Prostate gland (tissue), 2 donors: ENCODE measurements at regions not wholly inside any gene's neighbourhood (a gene's known extent, or its start where the extent isn't known, plus 50 kb on each side); places are given as distances from the start of the nearest gene placed in this dataset.
"Not testable (repeated sequence)": the region's sequence is repeated elsewhere in the genome, so short reads cannot be mapped to it uniquely, and the experiment has no call there.

Source experiments
- DNase-seq: peaks from one replicate; pipeline ENCODE4 v3.0.0-alpha.2; 2019; ENCODE audit warnings: low spot score
- H3K27ac ChIP-seq, 2 donors: fragments of 200-600 bp; sonication (generic); 2 replicates each; pipeline ENCODE4 v1.5.1; 2017 to 2019
- H3K27me3 ChIP-seq: fragments of 200-600 bp; sonication (generic); replicated peaks from 2 replicates; pipeline ENCODE4 v1.5.1; 2019; ENCODE audit not compliant: insufficient read depth
- H3K36me3 ChIP-seq, 2 donors: fragments of 200-600 bp; sonication (generic); 1 replicate in 1 of 2; 2 replicates in 1 of 2; pipeline versions ENCODE4 v1.5.1 to v1.8.1; 2017 to 2019
- H3K4me1 ChIP-seq: fragments of 200-600 bp; sonication (generic); replicated peaks from 2 replicates; pipeline ENCODE4 v1.5.1; 2019
- H3K4me3 ChIP-seq, 2 donors: fragments of 200-600 bp; sonication (generic); 2 replicates each; pipeline ENCODE4 v1.5.1; 2017 to 2019
- H3K9me3 ChIP-seq: fragments of 200-600 bp; sonication (generic); 2 replicates; pipeline ENCODE4 v1.5.1; 2017
- POLR2A ChIP-seq: fragments of 450-650 bp; IDR thresholded peaks from one replicate; pipeline ENCODE4 v1.6.1; 2016; ENCODE audit warnings: antibody characterized with exemption, mild to moderate bottlenecking
- POLR2AphosphoS5 ChIP-seq: sonication (generic); formaldehyde crosslinking; IDR thresholded peaks from one replicate; pipeline ENCODE4 v1.6.1; 2017; ENCODE audit warnings: antibody characterized with exemption
- WGBS: methylation state at CpG from one replicate; pipeline ENCODE4 v1.1.5; 2018; 5-methylcytosine and 5-hydroxymethylcytosine counted together
- intact Hi-C: fragments of 100-400 bp; cut with DNase I; formaldehyde crosslinking; loops from one replicate; pipeline ENCODE4 v1.14.2; 2022
- TF ChIP-seq, protein P1 (sequence below), 4 experiments: fragments of 200-600 bp in 2 of 4; fragments of 450-650 bp in 2 of 4; sonication (generic) in 2 of 4; IDR thresholded peaks; 1 replicate in 3 of 4; 2 replicates in 1 of 4; pipeline ENCODE4 v1.5.1; 2016 to 2019; ENCODE audit warnings: antibody characterized with exemption in 4 of 4, mild to moderate bottlenecking in 2 of 4, moderate library complexity in 2 of 4

DNA sequence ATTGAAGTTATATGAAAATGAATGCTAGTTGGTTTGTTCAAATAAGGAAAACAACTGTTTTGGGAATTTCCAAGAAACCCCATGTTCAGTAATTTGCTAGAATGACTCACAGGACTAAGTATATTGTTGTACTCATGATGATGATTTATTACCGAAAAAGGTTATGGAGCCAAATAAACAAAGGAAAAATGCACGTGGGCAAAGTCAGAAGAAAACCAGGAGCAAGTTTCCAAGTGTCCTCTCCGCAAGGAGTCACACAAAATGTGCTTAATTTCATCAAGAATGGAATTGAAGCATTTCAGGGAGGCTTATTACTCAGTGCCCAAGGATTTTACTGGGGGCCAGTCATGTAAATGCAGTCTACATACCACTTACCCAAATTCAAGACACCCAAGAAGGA, 1652.4 kb upstream of the TMEFF2 start:
- Histone ChIP-seq H3K4me1 (no peaks in the 10 kb centered on the region), H3K27me3 (no peaks in the 10 kb centered on the region), H3K9me3 (no peaks in the 10 kb centered on the region), H3K36me3 (no peaks in the 10 kb centered on the region), H3K4me3 (no peak overlapping the region), H3K27ac (no peak overlapping the region)
- no peak for DNase-seq
- intact Hi-C loops: no loop called here
- 45% methylated on average over 3 of the region's 3 CpGs for WGBS
- TF ChIP-seq, protein P1, sequence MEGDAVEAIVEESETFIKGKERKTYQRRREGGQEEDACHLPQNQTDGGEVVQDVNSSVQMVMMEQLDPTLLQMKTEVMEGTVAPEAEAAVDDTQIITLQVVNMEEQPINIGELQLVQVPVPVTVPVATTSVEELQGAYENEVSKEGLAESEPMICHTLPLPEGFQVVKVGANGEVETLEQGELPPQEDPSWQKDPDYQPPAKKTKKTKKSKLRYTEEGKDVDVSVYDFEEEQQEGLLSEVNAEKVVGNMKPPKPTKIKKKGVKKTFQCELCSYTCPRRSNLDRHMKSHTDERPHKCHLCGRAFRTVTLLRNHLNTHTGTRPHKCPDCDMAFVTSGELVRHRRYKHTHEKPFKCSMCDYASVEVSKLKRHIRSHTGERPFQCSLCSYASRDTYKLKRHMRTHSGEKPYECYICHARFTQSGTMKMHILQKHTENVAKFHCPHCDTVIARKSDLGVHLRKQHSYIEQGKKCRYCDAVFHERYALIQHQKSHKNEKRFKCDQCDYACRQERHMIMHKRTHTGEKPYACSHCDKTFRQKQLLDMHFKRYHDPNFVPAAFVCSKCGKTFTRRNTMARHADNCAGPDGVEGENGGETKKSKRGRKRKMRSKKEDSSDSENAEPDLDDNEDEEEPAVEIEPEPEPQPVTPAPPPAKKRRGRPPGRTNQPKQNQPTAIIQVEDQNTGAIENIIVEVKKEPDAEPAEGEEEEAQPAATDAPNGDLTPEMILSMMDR (IDR thresholded peaks at IDR 0.05): no peak
- TF ChIP-seq POLR2A (no peak), POLR2AphosphoS5 (no peak)

DNA sequence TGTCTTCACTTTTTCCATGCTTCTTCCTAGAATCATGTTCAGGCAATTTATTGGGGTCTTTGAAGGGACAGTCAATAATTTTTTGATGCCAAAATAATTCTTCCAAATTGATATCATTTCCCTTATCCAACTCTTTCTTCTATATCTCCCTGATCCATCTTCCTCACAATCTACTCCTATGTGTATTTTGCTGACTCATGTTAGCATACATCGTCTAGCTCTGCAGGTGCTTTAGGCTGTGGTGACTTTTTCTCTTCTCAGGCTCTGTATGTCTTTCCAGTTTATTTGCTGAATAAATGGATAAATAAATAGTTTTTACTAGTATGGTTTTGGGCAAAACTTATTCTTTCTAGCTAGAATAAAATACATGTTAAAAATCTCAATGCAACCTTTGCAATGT, 1650.9 kb upstream of the TMEFF2 start:
- TF ChIP-seq, protein P1 (IDR thresholded peaks at IDR 0.05): no peak
- TF ChIP-seq POLR2A (no peak), POLR2AphosphoS5 (no peak)
- Histone ChIP-seq H3K4me1 (no peaks in the 10 kb centered on the region), H3K4me3 (no peak overlapping the region), H3K36me3 (no peaks in the 10 kb centered on the region), H3K27ac (no peak overlapping the region), H3K9me3 (no peaks in the 10 kb centered on the region), H3K27me3 (no peaks in the 10 kb centered on the region)
- 35% methylated on average over 1 of the region's 1 CpG for WGBS
- intact Hi-C loops: no loop called here
- no peak for DNase-seq

DNA sequence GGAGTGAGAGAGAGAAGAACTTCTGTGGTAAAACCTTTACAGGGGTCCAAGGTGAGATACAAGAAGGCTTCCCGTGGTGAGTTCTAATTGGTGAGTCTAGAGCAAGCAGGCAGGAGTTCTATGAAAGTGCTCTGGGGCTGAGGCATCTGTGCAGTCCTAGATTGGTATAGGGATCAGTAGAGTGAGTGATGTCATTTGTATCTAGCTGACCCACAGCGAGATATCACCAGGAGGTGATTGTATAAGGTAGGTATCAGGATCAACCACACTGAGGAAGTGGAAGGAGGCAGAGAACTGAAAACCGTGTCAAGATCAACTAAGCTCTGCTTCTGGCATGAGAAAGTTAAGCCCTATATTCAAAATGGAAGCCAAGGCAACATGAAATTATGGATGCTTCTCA, 1648.9 kb upstream of the TMEFF2 start:
- intact Hi-C loops: no loop called here
- Histone ChIP-seq H3K36me3 (no peaks in the 10 kb centered on the region), H3K9me3 (no peaks in the 10 kb centered on the region), H3K27me3 (no peaks in the 10 kb centered on the region), H3K4me1 (no peaks in the 10 kb centered on the region), H3K27ac (no peak overlapping the region), H3K4me3 (no peak overlapping the region)
- no peak for DNase-seq
- 85% methylated on average over 3 of the region's 3 CpGs for WGBS
- TF ChIP-seq POLR2AphosphoS5 (no peak), POLR2A (no peak)
- TF ChIP-seq, protein P1 (IDR thresholded peaks at IDR 0.05): no peak

DNA sequence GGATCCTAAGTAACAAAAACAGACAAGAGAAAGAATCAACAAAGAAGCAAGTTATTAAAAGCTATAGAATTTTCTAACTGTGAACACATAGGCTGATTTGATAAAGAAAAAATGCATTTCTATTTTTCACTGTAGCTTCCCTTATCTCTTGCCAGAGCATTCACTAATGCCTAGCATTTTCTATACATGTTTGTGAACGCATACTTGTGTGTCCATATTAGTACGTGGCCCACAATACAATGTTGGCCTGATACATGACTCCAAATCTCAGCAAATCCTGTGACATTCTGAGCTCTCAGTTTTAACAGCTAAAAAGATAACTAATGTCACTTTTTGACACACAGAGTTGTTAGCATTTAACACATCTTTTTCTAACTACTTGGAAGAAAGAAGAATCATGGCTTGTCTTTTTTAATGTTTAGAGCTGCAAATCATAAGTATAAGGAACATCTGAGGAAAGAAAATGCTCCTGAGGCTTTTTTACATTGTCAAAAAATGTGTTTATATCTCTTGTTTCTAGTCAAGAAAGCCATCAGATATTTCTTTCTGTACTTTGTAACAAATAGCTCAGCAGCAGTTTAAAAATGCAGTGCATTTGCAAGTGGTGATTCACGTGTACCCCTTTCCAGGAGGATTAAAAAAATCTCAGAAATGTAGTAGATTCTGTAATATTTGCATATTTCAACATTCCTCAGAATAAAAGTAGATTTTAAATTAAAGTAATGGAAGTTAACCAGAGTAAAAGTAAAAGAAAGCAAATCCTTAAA, 1646.8 kb upstream of the TMEFF2 start:
- Histone ChIP-seq H3K4me1 (no peaks in the 10 kb centered on the region), H3K27me3 (no peaks in the 10 kb centered on the region), H3K36me3 (no peaks in the 10 kb centered on the region), H3K9me3 (no peaks in the 10 kb centered on the region), H3K27ac (no peak overlapping the region), H3K4me3 (no peak overlapping the region)
- intact Hi-C loops: no loop called here
- no peak for DNase-seq
- TF ChIP-seq, protein P1 (IDR thresholded peaks at IDR 0.05): no peak
- TF ChIP-seq POLR2AphosphoS5 (no peak), POLR2A (no peak)
- WGBS: 63% methylated on average over 3 of the region's 3 CpGs

DNA sequence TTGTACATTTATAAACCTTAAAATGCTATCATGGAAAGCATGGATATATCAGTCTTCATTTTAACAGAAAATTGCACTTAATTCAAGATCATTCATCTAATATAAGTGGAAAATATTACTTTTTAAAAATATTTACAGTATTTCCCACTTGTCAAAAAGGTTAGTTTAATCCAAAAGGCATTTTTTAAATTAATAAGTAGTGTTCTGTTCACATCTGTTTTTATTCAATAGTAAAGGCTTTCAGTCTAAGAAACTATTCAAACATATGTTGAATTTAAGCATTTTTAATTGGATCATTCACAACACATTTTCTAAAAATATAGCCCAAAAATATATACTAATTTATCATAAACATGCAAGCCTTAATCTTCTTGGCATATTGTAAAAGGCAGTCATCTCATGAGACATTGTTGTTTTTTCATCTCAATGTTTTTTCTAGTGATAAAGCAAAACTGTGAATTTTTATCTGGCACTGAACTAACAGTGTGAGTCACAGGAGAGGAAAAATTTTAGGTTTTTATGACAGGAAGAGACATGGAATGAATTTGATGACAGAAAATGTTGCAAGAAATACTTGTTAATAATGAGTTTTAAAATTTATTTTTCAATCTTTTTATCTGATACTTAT, 1642.5 kb upstream of the TMEFF2 start:
- Histone ChIP-seq H3K36me3 (no peaks in the 10 kb centered on the region), H3K4me3 (no peak overlapping the region), H3K27me3 (no peaks in the 10 kb centered on the region), H3K27ac (no peak overlapping the region), H3K9me3 (no peaks in the 10 kb centered on the region), H3K4me1 (no peaks in the 10 kb centered on the region)
- no peak for TF ChIP-seq POLR2AphosphoS5
- no peak for TF ChIP-seq POLR2A
- TF ChIP-seq, protein P1 (IDR thresholded peaks at IDR 0.05): no peak
- intact Hi-C loops: no loop called here
- no peak for DNase-seq

DNA sequence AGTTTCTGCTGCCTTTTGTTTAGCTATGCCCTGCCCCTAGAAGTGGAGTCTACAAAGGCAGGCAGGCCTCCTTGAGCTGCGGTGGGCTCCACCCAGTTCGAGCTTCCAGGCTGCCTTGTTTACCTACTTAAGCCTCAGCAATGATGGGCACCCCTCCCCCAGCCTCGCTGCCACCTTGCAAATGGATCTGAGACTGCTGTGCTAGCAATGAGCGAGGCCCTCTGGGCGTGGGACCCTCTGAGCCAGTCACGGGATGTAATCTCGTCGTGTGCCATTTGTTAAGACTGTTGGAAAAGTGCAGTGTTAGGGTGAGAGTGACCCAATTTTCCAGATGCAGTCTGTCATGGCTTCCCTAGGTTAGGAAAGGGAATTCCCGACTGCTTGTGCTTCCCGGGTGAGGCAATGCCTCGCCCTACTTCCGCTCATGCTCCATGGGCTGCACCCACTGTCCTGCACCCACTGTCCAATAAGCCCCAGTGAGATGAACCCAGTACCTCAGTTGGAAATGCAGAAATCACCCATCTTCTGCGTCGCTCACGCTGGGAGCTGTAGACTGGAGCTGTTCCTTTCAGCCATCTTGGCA, 1641.8 kb upstream of the TMEFF2 start:
- DNase-seq, H3K9me3 ChIP-seq, H3K36me3 ChIP-seq, H3K4me3 ChIP-seq, H3K27ac ChIP-seq, H3K27me3 ChIP-seq, intact Hi-C loops, H3K4me1 ChIP-seq: not testable (repeated sequence)
- 88% methylated on average over 15 of the region's 15 CpGs for WGBS

DNA sequence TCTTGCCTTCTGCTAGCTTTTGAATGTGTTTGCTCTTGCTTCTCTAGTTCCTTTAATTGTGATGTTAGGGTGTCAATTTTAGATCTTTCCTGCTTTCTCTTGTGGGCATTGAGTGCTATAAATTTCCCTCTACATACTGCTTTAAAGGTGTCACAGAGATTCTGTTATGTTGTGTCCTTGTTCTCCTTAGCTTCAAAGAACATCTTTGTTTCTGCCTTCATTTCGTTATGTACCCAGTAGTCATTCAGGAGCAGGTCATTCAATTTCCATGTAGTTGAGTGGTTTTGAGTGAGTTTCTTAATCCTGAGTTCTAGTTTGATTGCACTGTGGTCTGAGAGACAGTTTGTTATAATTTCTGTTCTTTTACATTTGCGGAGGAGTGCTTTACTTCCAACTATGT, 1639.2 kb upstream of the TMEFF2 start:
- H3K4me1 ChIP-seq, DNase-seq, intact Hi-C loops, H3K4me3 ChIP-seq, H3K9me3 ChIP-seq, H3K27ac ChIP-seq, H3K27me3 ChIP-seq, H3K36me3 ChIP-seq: not testable (repeated sequence)
- 35% methylated on average over 2 of the region's 2 CpGs for WGBS
